ENCODE measurements at regions not wholly inside any gene's neighbourhood (a gene's known extent, or its start where the extent isn't known, plus 50 kb on each side); places are given as distances from the start of the nearest gene placed in this dataset.

- TF ChIP-seq CTCF (IDR thresholded peaks at IDR 0.05) = no peak
- no peak for TF ChIP-seq EZH2 (IDR thresholded peaks at IDR 0.05)
Measured at GRCh38 chr6:108752733-108753590, 95.3 kb upstream of the ARMC2 start.

Data from neural progenitor cell (in vitro differentiated cells).